ENCODE measurements at regions not wholly inside any gene's neighbourhood (a gene's known extent, or its start where the extent isn't known, plus 50 kb on each side); places are given as distances from the start of the nearest gene placed in this dataset.
A peak's percentile ranks its signal among the peaks of the same experiment; 100 is the strongest.

- no peak for TF ChIP-seq CTCF (IDR thresholded peaks at IDR 0.05)
Observed at GRCh38 chr4:104066533-104066932, 346.7 kb upstream of the TACR3 start.

GRCh38 chr4:104064646-104065577, 345.1 kb upstream of the TACR3 start:
- peak in 8 of 9 donors; percentile 14 to 66 (median 50) for TF ChIP-seq CTCF (IDR thresholded peaks at IDR 0.05)
- intact Hi-C loops (cut with DNase I): loop anchor here in 8 of 10 donors (5.0 to 10.0 kb wide), 5 partner anchors 390 to 800 kb away; no protein-coding TSS in a partner anchor
- H3K27ac ChIP-seq: no peak overlapping the region
- ATAC-seq: peak in 5 of 8 donors; percentile 33 to 74 (median 54)
- no peak overlapping the region for H3K4me3 ChIP-seq
- H3K9me3 ChIP-seq: peaks cover 0 to 11% (median 0%) of the 10 kb centered on the region in 11 donors
- H3K27me3 ChIP-seq: no peaks in the 10 kb centered on the region
- H3K36me3 ChIP-seq: no peaks in the 10 kb centered on the region
- DNase-seq: peak; percentile 7 to 20
- WGBS, 2 donors: 45 to 52% methylated on average over 8 of the region's 8 CpGs
- H3K4me1 ChIP-seq: no peaks in the 10 kb centered on the region

More at GRCh38 chr4:104066533-104066932, 346.7 kb upstream of the TACR3 start:
- WGBS, 2 donors: 67 to 77% methylated on average over 2 of the region's 2 CpGs
- Histone ChIP-seq H3K27ac (no peak overlapping the region), H3K36me3 (no peaks in the 10 kb centered on the region), H3K27me3 (no peaks in the 10 kb centered on the region), H3K4me3 (no peak overlapping the region), H3K9me3 (peaks cover 0 to 16% (median 0%) of the 10 kb centered on the region in 11 donors), H3K4me1 (no peaks in the 10 kb centered on the region)
- ATAC-seq: no peak
- intact Hi-C loops (cut with DNase I): loop anchor here in 7 of 10 donors (5.0 to 10.0 kb wide), 5 partner anchors 388 to 798 kb away; no protein-coding TSS in a partner anchor
- no peak for DNase-seq

DNA sequence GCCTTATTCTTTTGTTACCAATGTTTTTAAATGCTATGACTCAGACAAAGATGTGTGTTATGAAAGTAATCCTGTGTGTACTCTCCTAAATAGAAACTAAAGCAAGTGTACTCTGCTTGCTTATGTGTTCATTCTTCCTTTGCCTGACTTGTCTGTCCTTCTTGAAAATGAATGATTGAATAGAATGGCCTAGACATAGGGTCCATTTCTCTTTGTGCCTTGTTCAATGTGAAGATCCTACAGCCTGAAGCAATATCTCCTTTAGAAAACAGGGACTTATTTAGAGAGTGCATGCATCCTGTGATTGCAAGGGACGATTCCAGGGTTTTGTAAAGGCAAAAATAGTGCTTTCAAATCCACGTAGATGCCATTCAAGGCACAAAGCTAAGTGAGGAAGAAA, 343.6 kb upstream of the TACR3 start:
- no peaks in the 10 kb centered on the region for H3K36me3 ChIP-seq
- H3K27me3 ChIP-seq: no peaks in the 10 kb centered on the region
- DNase-seq (no peak), ATAC-seq (no peak)
- H3K9me3 ChIP-seq: no peaks in the 10 kb centered on the region
- intact Hi-C loops (cut with DNase I): loop anchor here in 6 of 10 donors (5.0 to 10.0 kb wide), 5 partner anchors 391 to 801 kb away; no protein-coding TSS in a partner anchor
- 71 to 72% methylated on average over 2 of the region's 2 CpGs for WGBS, 2 donors
- no peaks in the 10 kb centered on the region for H3K4me1 ChIP-seq
- TF ChIP-seq CTCF (IDR thresholded peaks at IDR 0.05): no peak
- H3K27ac ChIP-seq: no peak overlapping the region
- H3K4me3 ChIP-seq: no peak overlapping the region

- Histone ChIP-seq H3K9me3 (peaks cover 0 to 7% (median 0%) of the 10 kb centered on the region in 11 donors), H3K4me3 (no peak overlapping the region), H3K4me1 (no peaks in the 10 kb centered on the region), H3K27me3 (no peaks in the 10 kb centered on the region), H3K36me3 (no peaks in the 10 kb centered on the region), H3K27ac (no peak overlapping the region)
- no peak for ATAC-seq
- TF ChIP-seq CTCF (IDR thresholded peaks at IDR 0.05): no peak
- WGBS, 2 donors: 63 to 75% methylated on average over 3 of the region's 3 CpGs
- no peak for DNase-seq
- intact Hi-C loops (cut with DNase I): no loop called here
Observed at GRCh38 chr4:104044369-104044768, 324.6 kb upstream of the TACR3 start.

Measured in heart right ventricle (tissue), 16 donors.